ENCODE measurements at regions not wholly inside any gene's neighbourhood (a gene's known extent, or its start where the extent isn't known, plus 50 kb on each side); places are given as distances from the start of the nearest gene placed in this dataset.

DNA sequence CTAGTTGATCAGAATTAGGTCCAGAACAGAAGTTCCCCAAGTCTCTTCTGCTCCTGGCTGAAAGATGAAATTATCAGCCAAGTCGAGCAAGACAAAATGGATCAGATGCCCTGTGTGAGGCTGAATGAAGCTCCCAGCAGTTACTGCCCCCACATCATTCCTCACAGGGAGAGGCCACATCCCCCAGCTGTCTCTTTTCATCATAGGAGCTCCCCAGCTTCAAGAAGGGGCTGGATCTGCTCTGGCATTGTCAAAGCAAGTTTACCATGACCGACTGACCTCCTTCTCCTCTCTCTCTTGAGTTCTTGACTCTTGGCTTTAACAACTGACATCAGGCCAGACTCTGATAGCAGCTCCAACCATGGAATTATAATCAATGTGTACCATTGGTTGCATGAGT lies 133.3 kb upstream of the RAD23B start:
- TF ChIP-seq, protein P1, sequence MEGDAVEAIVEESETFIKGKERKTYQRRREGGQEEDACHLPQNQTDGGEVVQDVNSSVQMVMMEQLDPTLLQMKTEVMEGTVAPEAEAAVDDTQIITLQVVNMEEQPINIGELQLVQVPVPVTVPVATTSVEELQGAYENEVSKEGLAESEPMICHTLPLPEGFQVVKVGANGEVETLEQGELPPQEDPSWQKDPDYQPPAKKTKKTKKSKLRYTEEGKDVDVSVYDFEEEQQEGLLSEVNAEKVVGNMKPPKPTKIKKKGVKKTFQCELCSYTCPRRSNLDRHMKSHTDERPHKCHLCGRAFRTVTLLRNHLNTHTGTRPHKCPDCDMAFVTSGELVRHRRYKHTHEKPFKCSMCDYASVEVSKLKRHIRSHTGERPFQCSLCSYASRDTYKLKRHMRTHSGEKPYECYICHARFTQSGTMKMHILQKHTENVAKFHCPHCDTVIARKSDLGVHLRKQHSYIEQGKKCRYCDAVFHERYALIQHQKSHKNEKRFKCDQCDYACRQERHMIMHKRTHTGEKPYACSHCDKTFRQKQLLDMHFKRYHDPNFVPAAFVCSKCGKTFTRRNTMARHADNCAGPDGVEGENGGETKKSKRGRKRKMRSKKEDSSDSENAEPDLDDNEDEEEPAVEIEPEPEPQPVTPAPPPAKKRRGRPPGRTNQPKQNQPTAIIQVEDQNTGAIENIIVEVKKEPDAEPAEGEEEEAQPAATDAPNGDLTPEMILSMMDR (IDR thresholded peaks at IDR 0.05; ENCODE audit: control extremely low read depth in 1 of 3, insufficient read depth in 1 of 3, low read depth in 1 of 3, low read length in 3 of 3) = no peak
- TF ChIP-seq, protein P2, sequence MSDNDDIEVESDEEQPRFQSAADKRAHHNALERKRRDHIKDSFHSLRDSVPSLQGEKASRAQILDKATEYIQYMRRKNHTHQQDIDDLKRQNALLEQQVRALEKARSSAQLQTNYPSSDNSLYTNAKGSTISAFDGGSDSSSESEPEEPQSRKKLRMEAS (IDR thresholded peaks at IDR 0.05) = no peak
- TF ChIP-seq POLR2AphosphoS5 (IDR thresholded peaks at IDR 0.05; ENCODE audit: low read depth, low read length) (no peak), POLR2A (IDR thresholded peaks at IDR 0.05; ENCODE audit: control extremely low read depth in 1 of 2, low read depth in 2 of 2, low read length in 2 of 2) (no peak), EZH2 (IDR thresholded peaks at IDR 0.05; ENCODE audit: low read depth, low read length, severe bottlenecking) (no peak), EP300 (IDR thresholded peaks at IDR 0.05; ENCODE audit: borderline replicate concordance in 1 of 2, low read depth in 2 of 2, low read length in 2 of 2) (no peak), RFX5 (IDR thresholded peaks at IDR 0.05; ENCODE audit: borderline replicate concordance, low read depth, low read length) (no peak)
- TF ChIP-seq, protein P3, sequence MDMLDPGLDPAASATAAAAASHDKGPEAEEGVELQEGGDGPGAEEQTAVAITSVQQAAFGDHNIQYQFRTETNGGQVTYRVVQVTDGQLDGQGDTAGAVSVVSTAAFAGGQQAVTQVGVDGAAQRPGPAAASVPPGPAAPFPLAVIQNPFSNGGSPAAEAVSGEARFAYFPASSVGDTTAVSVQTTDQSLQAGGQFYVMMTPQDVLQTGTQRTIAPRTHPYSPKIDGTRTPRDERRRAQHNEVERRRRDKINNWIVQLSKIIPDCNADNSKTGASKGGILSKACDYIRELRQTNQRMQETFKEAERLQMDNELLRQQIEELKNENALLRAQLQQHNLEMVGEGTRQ (IDR thresholded peaks at IDR 0.05; ENCODE audit: low read length) = no peak
- TF ChIP-seq, protein P4, sequence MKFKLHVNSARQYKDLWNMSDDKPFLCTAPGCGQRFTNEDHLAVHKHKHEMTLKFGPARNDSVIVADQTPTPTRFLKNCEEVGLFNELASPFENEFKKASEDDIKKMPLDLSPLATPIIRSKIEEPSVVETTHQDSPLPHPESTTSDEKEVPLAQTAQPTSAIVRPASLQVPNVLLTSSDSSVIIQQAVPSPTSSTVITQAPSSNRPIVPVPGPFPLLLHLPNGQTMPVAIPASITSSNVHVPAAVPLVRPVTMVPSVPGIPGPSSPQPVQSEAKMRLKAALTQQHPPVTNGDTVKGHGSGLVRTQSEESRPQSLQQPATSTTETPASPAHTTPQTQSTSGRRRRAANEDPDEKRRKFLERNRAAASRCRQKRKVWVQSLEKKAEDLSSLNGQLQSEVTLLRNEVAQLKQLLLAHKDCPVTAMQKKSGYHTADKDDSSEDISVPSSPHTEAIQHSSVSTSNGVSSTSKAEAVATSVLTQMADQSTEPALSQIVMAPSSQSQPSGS (IDR thresholded peaks at IDR 0.05; ENCODE audit: low read length) = no peak
